Nephron progenitor cell (in vitro differentiated cells): ENCODE measurements at regions not wholly inside any gene's neighbourhood (a gene's known extent, or its start where the extent isn't known, plus 50 kb on each side); places are given as distances from the start of the nearest gene placed in this dataset.

ENCODE experiments used
- DNase-seq: peaks from one replicate; pipeline ENCODE4 v3.0.0; 2021
- H3K27ac Mint-ChIP-seq: 2 replicates; pipeline ENCODE4 v1.8.0; 2021; ENCODE audit warnings: mild to moderate bottlenecking, moderate library complexity, mixed read lengths
- H3K27me3 Mint-ChIP-seq: 2 replicates; pipeline ENCODE4 v1.8.0; 2021; ENCODE audit warnings: mild to moderate bottlenecking, low read depth, mixed read lengths; ENCODE audit not compliant: poor library complexity
- H3K36me3 Mint-ChIP-seq: 2 replicates; pipeline ENCODE4 v1.8.0; 2021; ENCODE audit warnings: low read depth, mixed read lengths
- H3K4me1 Mint-ChIP-seq: 2 replicates; pipeline ENCODE4 v1.8.0; 2021; ENCODE audit warnings: mixed read lengths
- H3K4me3 Mint-ChIP-seq: 2 replicates; pipeline ENCODE4 v1.8.0; 2021; ENCODE audit warnings: mild to moderate bottlenecking, moderate library complexity, mixed read lengths
- H3K9me3 Mint-ChIP-seq: 2 replicates; pipeline ENCODE4 v1.8.0; 2021; ENCODE audit warnings: mild to moderate bottlenecking, moderate library complexity, mixed read lengths
- TF ChIP-seq, protein P1 (sequence below): fragments of 200-600 bp; sonication (generic); IDR thresholded peaks from 2 replicates; pipeline ENCODE4 v1.5.0; 2021; ENCODE audit warnings: antibody characterized with exemption

GRCh38 chr20:23217023-23217422, 130.9 kb upstream of the CD93 start:
- peaks cover 50% of the 10 kb centered on the region for H3K9me3 Mint-ChIP-seq
- no peak overlapping the region for H3K27ac Mint-ChIP-seq
- H3K36me3 Mint-ChIP-seq, result no peaks in the 10 kb centered on the region
- TF ChIP-seq, protein P1, sequence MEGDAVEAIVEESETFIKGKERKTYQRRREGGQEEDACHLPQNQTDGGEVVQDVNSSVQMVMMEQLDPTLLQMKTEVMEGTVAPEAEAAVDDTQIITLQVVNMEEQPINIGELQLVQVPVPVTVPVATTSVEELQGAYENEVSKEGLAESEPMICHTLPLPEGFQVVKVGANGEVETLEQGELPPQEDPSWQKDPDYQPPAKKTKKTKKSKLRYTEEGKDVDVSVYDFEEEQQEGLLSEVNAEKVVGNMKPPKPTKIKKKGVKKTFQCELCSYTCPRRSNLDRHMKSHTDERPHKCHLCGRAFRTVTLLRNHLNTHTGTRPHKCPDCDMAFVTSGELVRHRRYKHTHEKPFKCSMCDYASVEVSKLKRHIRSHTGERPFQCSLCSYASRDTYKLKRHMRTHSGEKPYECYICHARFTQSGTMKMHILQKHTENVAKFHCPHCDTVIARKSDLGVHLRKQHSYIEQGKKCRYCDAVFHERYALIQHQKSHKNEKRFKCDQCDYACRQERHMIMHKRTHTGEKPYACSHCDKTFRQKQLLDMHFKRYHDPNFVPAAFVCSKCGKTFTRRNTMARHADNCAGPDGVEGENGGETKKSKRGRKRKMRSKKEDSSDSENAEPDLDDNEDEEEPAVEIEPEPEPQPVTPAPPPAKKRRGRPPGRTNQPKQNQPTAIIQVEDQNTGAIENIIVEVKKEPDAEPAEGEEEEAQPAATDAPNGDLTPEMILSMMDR, result no peak
- peaks cover 8% of the 10 kb centered on the region for H3K4me1 Mint-ChIP-seq
- peaks cover 4% of the 10 kb centered on the region for H3K27me3 Mint-ChIP-seq
- DNase-seq, result no peak
- no peak overlapping the region for H3K4me3 Mint-ChIP-seq

DNA sequence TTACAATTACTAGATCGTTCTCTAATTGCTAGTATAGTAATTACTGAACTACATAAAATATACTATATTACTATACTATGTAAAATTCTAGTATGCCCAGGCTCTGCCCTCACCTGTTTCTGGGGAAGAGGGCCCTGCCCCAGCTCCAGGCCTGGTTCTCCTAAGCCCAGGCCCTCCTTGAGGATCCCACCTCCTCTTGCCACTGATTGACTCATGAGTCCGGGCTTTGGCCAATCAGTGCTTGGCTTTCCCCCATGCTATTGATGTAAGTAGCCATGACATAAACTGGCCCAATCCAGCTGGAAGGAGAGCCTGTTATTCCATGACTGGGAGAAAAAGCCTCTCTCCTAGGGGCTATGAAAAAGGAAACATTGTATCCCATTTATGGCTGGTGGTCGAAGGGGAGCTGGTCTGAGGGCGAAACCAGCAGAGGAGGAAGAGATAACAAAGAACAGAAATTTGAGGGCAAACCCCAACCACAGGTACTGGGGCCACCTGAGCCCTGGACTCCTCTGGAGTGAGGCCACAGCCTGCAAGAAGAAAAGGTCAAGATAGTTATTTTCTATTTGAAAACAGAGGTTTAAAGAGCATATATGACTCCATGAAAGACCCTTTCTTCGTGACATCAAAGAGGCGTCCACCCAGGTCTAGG, 129.3 kb upstream of the CD93 start:
- no peak for DNase-seq
- Mint-ChIP-seq H3K9me3 (peaks cover 35% of the 10 kb centered on the region), H3K4me3 (no peak overlapping the region), H3K4me1 (peaks cover 11% of the 10 kb centered on the region), H3K27me3 (peaks cover 7% of the 10 kb centered on the region), H3K27ac (no peak overlapping the region), H3K36me3 (no peaks in the 10 kb centered on the region)
- TF ChIP-seq, protein P1, result no peak

DNA sequence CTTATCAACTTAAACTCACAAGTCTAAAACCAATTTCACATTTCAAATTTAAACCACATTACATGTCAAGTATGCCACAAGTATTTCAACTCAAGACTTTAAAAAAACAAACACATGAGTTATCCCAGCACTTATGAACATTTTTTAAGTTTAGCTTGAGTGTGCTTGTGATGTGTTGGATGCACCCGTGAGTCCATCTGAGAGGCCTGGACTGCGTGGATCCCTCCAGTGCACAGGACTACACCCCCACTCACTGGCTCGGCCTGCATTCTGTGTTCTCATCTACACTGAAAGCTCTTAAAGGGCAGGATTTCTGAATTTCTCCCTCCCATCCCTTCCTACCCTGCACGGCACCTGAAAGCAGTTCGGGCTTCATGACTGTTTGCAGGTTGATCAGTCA, 128.8 kb upstream of the CD93 start:
- TF ChIP-seq, protein P1, result no peak
- Mint-ChIP-seq H3K27ac (no peak overlapping the region), H3K4me1 (peaks cover 11% of the 10 kb centered on the region), H3K4me3 (no peak overlapping the region), H3K27me3 (peaks cover 12% of the 10 kb centered on the region), H3K9me3 (peaks cover 29% of the 10 kb centered on the region), H3K36me3 (no peaks in the 10 kb centered on the region)
- no peak for DNase-seq

GRCh38 chr20:23212464-23212995, 126.4 kb upstream of the CD93 start:
- Mint-ChIP-seq H3K9me3 (peaks cover 11% of the 10 kb centered on the region), H3K27ac (peak overlapping the region; percentile 57), H3K36me3 (no peaks in the 10 kb centered on the region), H3K27me3 (peaks cover 8% of the 10 kb centered on the region), H3K4me3 (no peak overlapping the region), H3K4me1 (peaks cover 11% of the 10 kb centered on the region)
- TF ChIP-seq, protein P1, result no peak
- DNase-seq, result no peak

DNA sequence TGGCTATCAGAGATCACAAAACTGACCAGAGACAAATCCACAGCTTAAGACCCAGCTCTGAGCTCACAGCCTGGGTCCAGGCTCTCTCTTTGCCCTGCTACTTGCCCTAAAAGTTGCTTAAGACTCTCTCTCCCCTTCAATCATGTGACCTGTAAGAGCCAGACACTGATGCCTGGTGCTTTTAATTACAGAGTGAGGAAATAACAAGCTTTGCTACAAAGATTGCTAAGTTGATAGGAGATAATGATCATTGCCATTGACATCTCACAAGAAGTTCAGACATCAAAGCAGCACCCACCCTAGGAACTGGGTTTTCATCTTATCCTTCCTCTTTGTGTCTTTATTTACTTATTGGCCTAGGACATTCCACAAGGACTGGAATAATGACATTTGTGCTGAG, 125.9 kb upstream of the CD93 start:
- Mint-ChIP-seq H3K27me3 (peaks cover 8% of the 10 kb centered on the region), H3K4me1 (peaks cover 11% of the 10 kb centered on the region), H3K36me3 (no peaks in the 10 kb centered on the region), H3K4me3 (no peak overlapping the region), H3K27ac (no peak overlapping the region), H3K9me3 (peaks cover 7% of the 10 kb centered on the region)
- TF ChIP-seq, protein P1, result no peak
- no peak for DNase-seq

- peaks cover 18% of the 10 kb centered on the region for H3K4me1 Mint-ChIP-seq
- no peak overlapping the region for H3K27ac Mint-ChIP-seq
- H3K9me3 Mint-ChIP-seq, result peaks cover 6% of the 10 kb centered on the region
- peaks cover 8% of the 10 kb centered on the region for H3K27me3 Mint-ChIP-seq
- DNase-seq, result no peak
- TF ChIP-seq, protein P1, result no peak
- H3K36me3 Mint-ChIP-seq, result no peaks in the 10 kb centered on the region
- H3K4me3 Mint-ChIP-seq, result no peak overlapping the region
Observed at GRCh38 chr20:23211164-23211563, 125.0 kb upstream of the CD93 start.
